D721Med (cell line): ENCODE measurements at regions not wholly inside any gene's neighbourhood (a gene's known extent, or its start where the extent isn't known, plus 50 kb on each side); places are given as distances from the start of the nearest gene placed in this dataset.

Experiments
- DNase-seq: peaks from one replicate; pipeline ENCODE4 v3.0.0; 2011; ENCODE audit warnings: low spot score; ENCODE audit not compliant: insufficient read length
- FAIRE-seq: peaks from 2 replicates; lab custom pipeline; 2011; peaks lifted over from hg19 to GRCh38; lab: Jason Lieb, UNC
- TF ChIP-seq, protein P1 (sequence below): IDR thresholded peaks from 2 replicates; pipeline ENCODE4 v1.5.1; 2012; ENCODE audit warnings: mild to moderate bottlenecking, control low read depth; ENCODE audit not compliant: insufficient read depth; ENCODE audit errors: missing control alignments

- DNase-seq (no peak), FAIRE-seq (no peak)
- TF ChIP-seq, protein P1, sequence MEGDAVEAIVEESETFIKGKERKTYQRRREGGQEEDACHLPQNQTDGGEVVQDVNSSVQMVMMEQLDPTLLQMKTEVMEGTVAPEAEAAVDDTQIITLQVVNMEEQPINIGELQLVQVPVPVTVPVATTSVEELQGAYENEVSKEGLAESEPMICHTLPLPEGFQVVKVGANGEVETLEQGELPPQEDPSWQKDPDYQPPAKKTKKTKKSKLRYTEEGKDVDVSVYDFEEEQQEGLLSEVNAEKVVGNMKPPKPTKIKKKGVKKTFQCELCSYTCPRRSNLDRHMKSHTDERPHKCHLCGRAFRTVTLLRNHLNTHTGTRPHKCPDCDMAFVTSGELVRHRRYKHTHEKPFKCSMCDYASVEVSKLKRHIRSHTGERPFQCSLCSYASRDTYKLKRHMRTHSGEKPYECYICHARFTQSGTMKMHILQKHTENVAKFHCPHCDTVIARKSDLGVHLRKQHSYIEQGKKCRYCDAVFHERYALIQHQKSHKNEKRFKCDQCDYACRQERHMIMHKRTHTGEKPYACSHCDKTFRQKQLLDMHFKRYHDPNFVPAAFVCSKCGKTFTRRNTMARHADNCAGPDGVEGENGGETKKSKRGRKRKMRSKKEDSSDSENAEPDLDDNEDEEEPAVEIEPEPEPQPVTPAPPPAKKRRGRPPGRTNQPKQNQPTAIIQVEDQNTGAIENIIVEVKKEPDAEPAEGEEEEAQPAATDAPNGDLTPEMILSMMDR: no peak
Observed at GRCh38 chr4:20443015-20443805, 191.5 kb downstream of the SLIT2 start.

DNA sequence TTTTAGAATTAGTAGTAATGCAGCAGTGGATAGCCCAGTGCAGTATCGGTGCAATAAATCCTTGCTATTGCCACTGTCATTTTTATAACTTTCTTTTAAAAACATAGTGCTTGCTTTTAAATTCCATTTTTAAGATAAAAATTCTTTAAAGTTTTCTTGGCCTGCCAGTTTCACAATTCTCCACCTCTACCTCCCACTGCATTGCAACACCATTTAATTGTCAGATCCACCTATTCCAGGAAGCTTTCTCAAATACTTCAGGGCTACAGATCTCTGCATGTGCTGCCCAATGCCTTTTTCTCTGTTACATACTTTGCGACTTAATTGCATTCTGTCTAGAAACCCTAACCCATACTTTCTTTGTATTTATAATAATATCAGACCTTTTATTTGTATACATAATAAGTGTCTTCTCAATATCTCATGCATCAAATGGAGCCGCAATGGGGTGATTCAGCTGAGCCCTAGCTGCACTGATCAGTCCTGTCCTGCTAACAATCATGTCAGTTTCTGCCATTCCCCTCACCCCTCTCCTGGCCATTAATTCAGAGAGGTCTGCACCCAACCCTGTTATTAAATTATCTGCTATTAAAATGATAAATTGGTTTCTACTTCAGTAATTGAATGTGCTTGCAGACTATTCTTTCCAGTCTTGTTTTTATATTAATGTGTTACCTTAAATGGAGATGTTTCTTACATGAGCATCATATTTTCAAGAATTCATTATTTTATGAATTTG is 193.1 kb downstream of the SLIT2 start:
- TF ChIP-seq, protein P1: no peak
- DNase-seq: no peak
- FAIRE-seq: no peak

- FAIRE-seq (no peak), DNase-seq (no peak)
- TF ChIP-seq, protein P1: no peak
Observed at GRCh38 chr4:20445933-20446723, 194.4 kb downstream of the SLIT2 start.

DNA sequence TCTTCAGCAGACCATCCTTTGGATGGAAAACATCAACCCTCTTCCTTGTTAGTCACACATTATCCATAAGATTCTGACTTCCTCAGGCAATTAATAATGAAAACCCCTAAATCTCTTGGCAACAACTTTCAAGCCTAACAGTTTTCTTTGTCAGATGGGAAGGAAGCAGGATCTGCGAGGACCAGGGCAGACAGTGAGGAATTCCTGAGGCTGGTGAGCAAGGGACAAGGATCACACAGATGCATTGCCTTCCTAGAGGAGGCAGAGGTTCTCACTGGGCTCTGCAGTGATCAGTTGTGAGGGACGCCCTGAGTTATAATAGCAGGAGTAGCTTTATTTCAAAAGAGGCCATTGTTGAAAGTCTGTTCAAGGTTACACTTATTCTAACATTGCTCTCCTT is 195.4 kb downstream of the SLIT2 start:
- DNase-seq (no peak), FAIRE-seq (no peak)
- TF ChIP-seq, protein P1: no peak

DNA sequence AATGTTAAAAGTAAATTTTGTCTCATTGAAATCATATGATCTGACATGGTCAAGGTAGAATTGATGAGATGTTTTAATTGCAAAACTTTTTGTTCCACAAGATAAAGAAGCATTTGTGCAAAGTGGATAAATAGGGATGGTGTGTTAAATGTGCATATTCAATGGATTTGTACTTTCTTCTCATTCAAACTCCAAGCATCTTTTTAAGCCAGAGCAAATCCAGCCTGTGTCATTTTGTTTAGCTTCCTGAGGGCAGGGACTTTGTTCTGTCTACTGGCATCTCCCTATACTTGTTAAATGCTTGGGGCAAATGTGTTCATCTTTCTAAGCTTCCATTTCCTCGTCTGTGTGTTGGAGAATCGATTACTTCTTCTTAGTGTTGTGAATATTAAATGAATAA is 200.3 kb downstream of the SLIT2 start:
- FAIRE-seq: no peak
- TF ChIP-seq, protein P1: no peak

GRCh38 chr4:20454515-20454914 is 202.8 kb downstream of the SLIT2 start:
- DNase-seq: no peak
- TF ChIP-seq, protein P1: no peak
- FAIRE-seq: no peak

More for the DNA sequence above, 200.3 kb downstream of the SLIT2 start:
- no peak for DNase-seq
